ENCODE measurements at regions not wholly inside any gene's neighbourhood (a gene's known extent, or its start where the extent isn't known, plus 50 kb on each side); places are given as distances from the start of the nearest gene placed in this dataset.
A peak's percentile ranks its signal among the peaks of the same experiment; 100 is the strongest.

- Histone ChIP-seq H3K56ac (replicated peaks; ENCODE audit: insufficient read length, low read depth, low read length) (no peak overlapping the region), H3K18ac (ENCODE audit: extremely low read depth, low read length) (no peak overlapping the region), H4K20me1 (replicated peaks in 1 of 2; ENCODE audit: control insufficient read depth in 1 of 2, insufficient read depth in 2 of 2, low read length in 2 of 2) (no peaks in the 10 kb centered on the region), H2AK5ac (ENCODE audit: low read depth, low read length) (no peak overlapping the region), H4K5ac (ENCODE audit: insufficient read length, low read depth, low read length) (no peak overlapping the region), H3K36me3 (ENCODE audit: control insufficient read depth in 2 of 4, insufficient read depth in 4 of 4, low read length in 3 of 4) (no peaks in the 10 kb centered on the region), H2AFZ (ENCODE audit: low read length) (no peak overlapping the region), H3K79me1 (ENCODE audit: low read depth, low read length) (no peaks in the 10 kb centered on the region), H3K23ac (ENCODE audit: insufficient read length) (no peak overlapping the region), H3K9ac (replicated peaks in 1 of 4; ENCODE audit: extremely low read depth in 1 of 4, low read depth in 3 of 4, low read length in 3 of 4) (no peak overlapping the region), H3K23me2 (ENCODE audit: low read depth, low read length) (0 out of 2 replicates have a peak, but pooled peaks cover 2% of the 10 kb centered on the region), H3K27me3 (replicated peaks in 1 of 4; ENCODE audit: control insufficient read depth in 3 of 4, extremely low read depth in 1 of 4, insufficient read depth in 3 of 4, low read length in 3 of 4) (peaks cover 0 to 1% (median 0%) of the 10 kb centered on the region in 4 experiments; a peak in 1 of 7 replicates), H3K14ac (ENCODE audit: insufficient read length) (no peak overlapping the region), H4K91ac (replicated peaks; ENCODE audit: insufficient read length, low read length) (no peak overlapping the region), H4K8ac (ENCODE audit: extremely low read depth, insufficient read depth, low read length) (no peak overlapping the region), H2BK5ac (ENCODE audit: low read depth, low read length) (no peak overlapping the region), H2BK12ac (ENCODE audit: low read depth, low read length) (no peak overlapping the region), H2BK15ac (ENCODE audit: low read length) (no peak overlapping the region), H3K4me3 (ENCODE audit: extremely low read depth in 1 of 4, insufficient read depth in 2 of 4, low read depth in 3 of 4, low read length in 4 of 4) (no peak overlapping the region), H3K79me2 (ENCODE audit: control insufficient read depth in 1 of 2, insufficient read depth in 2 of 2, low read length in 2 of 2) (no peaks in the 10 kb centered on the region), H2BK20ac (ENCODE audit: low read length) (no peak overlapping the region), H3K4ac (replicated peaks; ENCODE audit: insufficient read length, low read depth, low read length) (no peak overlapping the region), H3K4me2 (ENCODE audit: insufficient read depth in 1 of 2, low read depth in 2 of 2, low read length in 2 of 2) (no peak overlapping the region), H3K9me3 (ENCODE audit: insufficient read depth in 2 of 2, low read depth in 1 of 2, low read length in 1 of 2) (no peaks in the 10 kb centered on the region), H3K27ac (ENCODE audit: low read depth, low read length) (no peak overlapping the region), H3K4me1 (replicated peaks in 1 of 4; ENCODE audit: control insufficient read depth in 3 of 4, insufficient read depth in 4 of 4, low read length in 3 of 4) (no peaks in the 10 kb centered on the region), H2BK120ac (replicated peaks; ENCODE audit: low read depth, low read length) (no peak overlapping the region)
- ChIA-PET CTCF (ENCODE audit: partially characterized antibody) (no interaction called here), POLR2A (ENCODE audit: partially characterized antibody) (no interaction called here)
- no peak for TF ChIP-seq TAF1 (IDR thresholded peaks at IDR 0.05; ENCODE audit: low read depth, low read length)
- peak; percentile 13; the same call in 1 of the 2 replicates for TF ChIP-seq MAFK (IDR thresholded peaks at IDR 0.05; ENCODE audit: low read depth, low read length)
- no peak for TF ChIP-seq BCL11A (IDR thresholded peaks at IDR 0.05; ENCODE audit: low read depth in 2 of 2, low read length in 2 of 2)
- WGBS, 2 experiments (ENCODE audit: extremely low coverage in 1 of 2, insufficient coverage in 1 of 2, insufficient read length in 1 of 2, insufficient replicate concordance in 2 of 2, low coverage in 1 of 2, low lambda C conversion rate in 2 of 2, missing lambda C conversion rate in 1 of 2), result 100% methylated on average over 1 of the region's 1 CpG; no CpG with 5 or more reads in 1 of the 2 experiments
- DNase-seq (ENCODE audit: low read depth in 1 of 2, low spot score in 2 of 2) (no peak), FAIRE-seq (no peak)
Observed at GRCh38 chr13:106077017-106077416, 458.4 kb downstream of the EFNB2 start.
